ENCODE measurements at regions not wholly inside any gene's neighbourhood (a gene's known extent, or its start where the extent isn't known, plus 50 kb on each side); places are given as distances from the start of the nearest gene placed in this dataset.
"Not testable (repeated sequence)": the region's sequence is repeated elsewhere in the genome, so short reads cannot be mapped to it uniquely, and the experiment has no call there.

- DNase-seq: peak; percentile 71
Observed at GRCh38 chr11:21625982-21626381, 566.9 kb upstream of the ANO5 start.

GRCh38 chr11:21628641-21629040 lies 564.2 kb upstream of the ANO5 start:
- DNase-seq: no peak

- DNase-seq: no peak
Observed at GRCh38 chr11:21630934-21631478, 561.9 kb upstream of the ANO5 start.

- DNase-seq: no peak
Observed at GRCh38 chr11:21631991-21632390, 560.9 kb upstream of the ANO5 start.

GRCh38 chr11:21634491-21634890 lies 558.4 kb upstream of the ANO5 start:
- no peak for DNase-seq

- no peak for DNase-seq
Observed at GRCh38 chr11:21634956-21635355, 557.9 kb upstream of the ANO5 start.

- DNase-seq: no peak
Observed at GRCh38 chr11:21635394-21636145, 557.3 kb upstream of the ANO5 start.

GRCh38 chr11:21636561-21636960 lies 556.3 kb upstream of the ANO5 start:
- no peak for DNase-seq

- no peak for DNase-seq
Observed at GRCh38 chr11:21640491-21640890, 552.4 kb upstream of the ANO5 start.

- no peak for DNase-seq
Observed at GRCh38 chr11:21641869-21642268, 551.0 kb upstream of the ANO5 start.

- no peak for DNase-seq
Observed at GRCh38 chr11:21646351-21646750, 546.5 kb upstream of the ANO5 start.

- no peak for DNase-seq
Observed at GRCh38 chr11:21650961-21651360, 541.9 kb upstream of the ANO5 start.

- DNase-seq: no peak
Observed at GRCh38 chr11:21653951-21654421, 538.9 kb upstream of the ANO5 start.

GRCh38 chr11:21656065-21656464 lies 536.8 kb upstream of the ANO5 start:
- DNase-seq: no peak

GRCh38 chr11:21658654-21659193 lies 534.2 kb upstream of the ANO5 start:
- no peak for DNase-seq

GRCh38 chr11:21659377-21659776 lies 533.5 kb upstream of the ANO5 start:
- not testable (repeated sequence) for DNase-seq

GRCh38 chr11:21659961-21660360 lies 532.9 kb upstream of the ANO5 start:
- DNase-seq: no peak

GRCh38 chr11:21675049-21675616 lies 517.8 kb upstream of the ANO5 start:
- no peak for DNase-seq

- no peak for DNase-seq
Observed at GRCh38 chr11:21687643-21688042, 505.2 kb upstream of the ANO5 start.

GRCh38 chr11:21704539-21704938 lies 488.3 kb upstream of the ANO5 start:
- no peak for DNase-seq

- no peak for DNase-seq
Observed at GRCh38 chr11:21707116-21707739, 485.7 kb upstream of the ANO5 start.

GRCh38 chr11:21710809-21711208 lies 482.1 kb upstream of the ANO5 start:
- DNase-seq: no peak

GRCh38 chr11:21711341-21711740 lies 481.5 kb upstream of the ANO5 start:
- DNase-seq: no peak

- DNase-seq: no peak
Observed at GRCh38 chr11:21723678-21724077, 469.2 kb upstream of the ANO5 start.

Measured in GF-D8 (cell line).